MM.1S (cell line): ENCODE measurements at regions not wholly inside any gene's neighbourhood (a gene's known extent, or its start where the extent isn't known, plus 50 kb on each side); places are given as distances from the start of the nearest gene placed in this dataset.

ENCODE experiments used
- DNase-seq: peaks from one replicate; pipeline ENCODE4 v3.0.0-alpha.2; 2015
- H2AFZ ChIP-seq: fragments of 300-600 bp; sonication (generic); 2 replicates; pipeline ENCODE4 v1.6.0; 2016; ENCODE audit warnings: antibody characterized with exemption, low read length
- H3F3A ChIP-seq: fragments of 300-600 bp; sonication (generic); 2 replicates; pipeline ENCODE4 v1.6.1; 2016; ENCODE audit warnings: mild to moderate bottlenecking, antibody characterized with exemption, low read length, moderate library complexity, mixed read lengths; ENCODE audit not compliant: insufficient read depth
- H3K27ac ChIP-seq: fragments of 300-600 bp; sonication (generic); 2 replicates; pipeline ENCODE4 v1.5.1; 2016; ENCODE audit warnings: mild to moderate bottlenecking, low read length
- H3K27me3 ChIP-seq: fragments of 300-600 bp; sonication (generic); replicated peaks from 2 replicates; pipeline ENCODE4 v1.6.0; 2016; ENCODE audit warnings: low read length; ENCODE audit not compliant: insufficient read depth
- H3K36me3 ChIP-seq: fragments of 300-600 bp; sonication (generic); replicated peaks from 2 replicates; pipeline ENCODE4 v1.6.1; 2016; ENCODE audit warnings: mild to moderate bottlenecking, low read length, mixed read lengths; ENCODE audit not compliant: insufficient read depth
- H3K4me1 ChIP-seq: fragments of 300-600 bp; sonication (generic); 2 replicates; pipeline ENCODE4 v1.6.1; 2016; ENCODE audit warnings: low read length, mixed read lengths
- H3K4me2 ChIP-seq: fragments of 300-600 bp; sonication (generic); 2 replicates; pipeline ENCODE4 v1.6.0; 2016; ENCODE audit warnings: low read depth, low read length
- H3K4me3 ChIP-seq: fragments of 300-600 bp; sonication (generic); 2 replicates; pipeline ENCODE4 v1.5.1; 2016; ENCODE audit warnings: low read length, mixed read lengths
- H3K79me2 ChIP-seq: fragments of 300-600 bp; sonication (generic); 2 replicates; pipeline ENCODE4 v1.6.1; 2016; ENCODE audit warnings: mixed run types, low read length, mixed read lengths
- H3K9ac ChIP-seq: fragments of 300-600 bp; sonication (generic); 2 replicates; pipeline ENCODE4 v1.6.1; 2016; ENCODE audit warnings: low read length, mixed read lengths
- H3K9me2 ChIP-seq: fragments of 300-600 bp; sonication (generic); replicated peaks from 2 replicates; pipeline ENCODE4 v1.6.1; 2016; ENCODE audit warnings: mild to moderate bottlenecking, low read length, mixed read lengths; ENCODE audit not compliant: insufficient read depth
- H3K9me3 ChIP-seq: fragments of 300-600 bp; sonication (generic); replicated peaks from 2 replicates; pipeline ENCODE4 v1.6.1; 2016; ENCODE audit warnings: mild to moderate bottlenecking, low read length, mixed read lengths; ENCODE audit not compliant: insufficient read depth
- H4K20me1 ChIP-seq: fragments of 300-600 bp; sonication (generic); 2 replicates; pipeline ENCODE4 v1.6.1; 2016; ENCODE audit warnings: mild to moderate bottlenecking, low read length, moderate library complexity, mixed read lengths; ENCODE audit not compliant: insufficient read depth
- CTCF ChIP-seq: fragments of 300-600 bp; sonication (generic); IDR thresholded peaks from 2 replicates; pipeline ENCODE4 v1.5.1; 2016; ENCODE audit warnings: antibody characterized with exemption, low read length, mixed read lengths
- EZH2 ChIP-seq: fragments of 300-600 bp; sonication (generic); optimal IDR thresholded peaks from 2 replicates; pipeline ENCODE3; 2017; ENCODE audit warnings: low read depth, mild to moderate bottlenecking, antibody characterized with exemption, low read length, mixed read lengths
- EZH2phosphoT487 ChIP-seq: fragments of 300-600 bp; sonication (generic); IDR thresholded peaks from 2 replicates; pipeline ENCODE4 v1.6.1; 2018; ENCODE audit warnings: antibody characterized with exemption, low read length

GRCh38 chr1:195336812-195337211, 1271.4 kb downstream of the KCNT2 start:
- H3K9me2 ChIP-seq: no peaks in the 10 kb centered on the region
- no peaks in the 10 kb centered on the region for H3K27me3 ChIP-seq
- no peak for DNase-seq
- no peak overlapping the region for H3K27ac ChIP-seq
- H3K36me3 ChIP-seq: no peaks in the 10 kb centered on the region
- H3K9ac ChIP-seq: no peak overlapping the region
- peak overlapping the region; percentile 11; the same call in 1 of the 2 replicates for H3K4me2 ChIP-seq
- H3K79me2 ChIP-seq: no peaks in the 10 kb centered on the region
- no peaks in the 10 kb centered on the region for H3K4me1 ChIP-seq
- no peaks in the 10 kb centered on the region for H3K9me3 ChIP-seq
- no peak overlapping the region for H3K4me3 ChIP-seq
- 0 out of 2 replicates have a peak overlapping the region, but pooled peaks have one; percentile 7 for H2AFZ ChIP-seq
- TF ChIP-seq EZH2phosphoT487: no peak
- TF ChIP-seq CTCF: no peak
- no peak for TF ChIP-seq EZH2
- H3F3A ChIP-seq: no peaks in the 10 kb centered on the region
- no peaks in the 10 kb centered on the region for H4K20me1 ChIP-seq

- Histone ChIP-seq H4K20me1 (no peaks in the 10 kb centered on the region), H3K4me1 (no peaks in the 10 kb centered on the region), H2AFZ (no peak overlapping the region), H3K9me2 (no peaks in the 10 kb centered on the region), H3K27me3 (no peaks in the 10 kb centered on the region), H3K36me3 (no peaks in the 10 kb centered on the region), H3K4me2 (no peak overlapping the region), H3K4me3 (no peak overlapping the region), H3K27ac (no peak overlapping the region), H3F3A (no peaks in the 10 kb centered on the region), H3K9me3 (no peaks in the 10 kb centered on the region), H3K79me2 (no peaks in the 10 kb centered on the region), H3K9ac (no peak overlapping the region)
- TF ChIP-seq EZH2 (no peak), EZH2phosphoT487 (no peak), CTCF (no peak)
- DNase-seq: no peak
These were observed 1272.7 kb downstream of the KCNT2 start for GRCh38 chr1:195335541-195335940.

DNA sequence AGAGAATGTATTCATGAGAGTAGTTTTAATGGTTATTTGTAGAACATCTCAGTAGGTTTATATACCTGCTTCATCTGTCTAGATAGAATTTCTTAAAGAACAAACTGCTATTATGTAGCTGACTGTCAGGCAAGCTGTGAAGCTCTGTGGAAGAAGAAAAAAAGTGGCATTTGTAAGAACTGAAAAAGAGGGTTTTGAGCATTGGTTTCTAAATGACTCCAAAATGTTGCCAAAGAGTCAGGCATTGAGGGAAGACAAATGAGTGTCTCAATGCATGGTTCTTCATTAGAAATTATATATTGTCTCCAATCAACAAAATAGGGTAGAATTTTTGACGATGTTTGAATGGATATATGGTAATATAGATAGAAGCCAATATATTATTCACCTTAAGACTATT, 1276.1 kb downstream of the KCNT2 start:
- Histone ChIP-seq H3F3A (no peaks in the 10 kb centered on the region), H3K27ac (no peak overlapping the region), H3K9me3 (no peaks in the 10 kb centered on the region), H3K9me2 (no peaks in the 10 kb centered on the region), H3K4me1 (no peaks in the 10 kb centered on the region), H4K20me1 (no peaks in the 10 kb centered on the region), H3K79me2 (no peaks in the 10 kb centered on the region), H2AFZ (no peak overlapping the region), H3K36me3 (no peaks in the 10 kb centered on the region), H3K9ac (no peak overlapping the region), H3K4me2 (no peak overlapping the region), H3K27me3 (no peaks in the 10 kb centered on the region), H3K4me3 (no peak overlapping the region)
- TF ChIP-seq EZH2 (no peak), EZH2phosphoT487 (no peak), CTCF (no peak)
- DNase-seq: no peak
